IMR-90 (cell line): ENCODE measurements at regions not wholly inside any gene's neighbourhood (a gene's known extent, or its start where the extent isn't known, plus 50 kb on each side); places are given as distances from the start of the nearest gene placed in this dataset.

Experiments
- ATAC-seq: fragments of 200-7000 bp; cut with Tn5 transposase; 2 replicates; pipeline ENCODE4 v1.9.1; 2020; ENCODE audit warnings: low read depth, mild to moderate bottlenecking, moderate library complexity
- BruUV-seq: library from RNA; stranded (reverse); fragments of 400-500 nt; replicated peaks from 2 replicates; lab custom pipeline; 2021; lab: Mats Ljungman, UMichigan
- CTCF ChIA-PET: fragments of 300-600 bp; formaldehyde crosslinking; extraction: SDS; loops from one replicate; lab custom pipeline; 2021; ENCODE audit warnings: antibody characterized with exemption; lab: Yijun Ruan, JAX
- POLR2A ChIA-PET: fragments of 300-600 bp; sonication (Branson Sonifier 250); formaldehyde crosslinking; loops from one replicate; lab custom pipeline; 2022; ENCODE audit warnings: antibody characterized with exemption; ENCODE audit not compliant: unreplicated experiment; lab: Charles Lee
- DNase-seq: peaks from one replicate; pipeline ENCODE4 v3.0.0; 2013
- H2AFZ ChIP-seq: replicated peaks from 2 replicates; pipeline ENCODE3; 2013; ENCODE audit warnings: low read length, mild to moderate bottlenecking; ENCODE audit not compliant: poor library complexity
- H2AK5ac ChIP-seq: 2 replicates; pipeline ENCODE4 v1.6.1; 2013; ENCODE audit warnings: low read depth, low read length, inconsistent platforms
- H2AK9ac ChIP-seq: replicated peaks from 2 replicates; pipeline ENCODE3; 2013; ENCODE audit warnings: mild to moderate bottlenecking, low read depth, low read length, moderate library complexity; ENCODE audit not compliant: poor library complexity
- H2BK120ac ChIP-seq: 2 replicates; pipeline ENCODE4 v1.6.1; 2013; ENCODE audit warnings: low read depth, low read length, inconsistent platforms
- H2BK15ac ChIP-seq: 3 replicates; pipeline ENCODE4 v1.6.1; 2013; ENCODE audit warnings: low read depth, low read length, inconsistent platforms
- H2BK20ac ChIP-seq: 2 replicates; pipeline ENCODE4 v1.6.1; 2013; ENCODE audit warnings: low read depth, mild to moderate bottlenecking, inconsistent platforms, low read length, moderate library complexity
- H2BK5ac ChIP-seq: 2 replicates; pipeline ENCODE4 v1.6.1; 2013; ENCODE audit warnings: mild to moderate bottlenecking, low read depth, low read length, inconsistent platforms; ENCODE audit not compliant: poor library complexity, severe bottlenecking
- H3K14ac ChIP-seq: replicated peaks from 2 replicates; pipeline ENCODE4 v1.6.1; 2013; ENCODE audit warnings: low read depth, low read length, inconsistent platforms
- H3K18ac ChIP-seq: 2 replicates; pipeline ENCODE4 v1.6.1; 2013; ENCODE audit warnings: low read depth, low read length, control low read depth
- H3K23ac ChIP-seq: 2 replicates; pipeline ENCODE4 v1.6.1; 2013; ENCODE audit warnings: low read depth, low read length, inconsistent platforms
- H3K27ac ChIP-seq: 2 replicates; pipeline ENCODE4 v1.5.1; 2013; ENCODE audit warnings: mild to moderate bottlenecking, control low read depth, low read length; ENCODE audit not compliant: insufficient read depth
- H3K27me3 ChIP-seq: 2 replicates; pipeline ENCODE4 v1.6.1; 2013; ENCODE audit warnings: low read length; ENCODE audit not compliant: control insufficient read depth, insufficient read depth
- H3K36me3 ChIP-seq: 2 replicates; pipeline ENCODE4 v1.6.1; 2013; ENCODE audit warnings: low read length, mixed read lengths; ENCODE audit not compliant: control insufficient read depth, insufficient read depth
- H3K4ac ChIP-seq: 2 replicates; pipeline ENCODE4 v1.6.1; 2013; ENCODE audit warnings: low read depth, low read length, inconsistent platforms
- H3K4me1 ChIP-seq: 2 replicates; pipeline ENCODE4 v1.6.1; 2013; ENCODE audit warnings: low read length, mixed read lengths; ENCODE audit not compliant: control insufficient read depth, insufficient read depth
- H3K4me2 ChIP-seq: 2 replicates; pipeline ENCODE4 v1.6.1; 2013; ENCODE audit warnings: low read depth, mild to moderate bottlenecking, control low read depth, low read length, moderate library complexity
- H3K4me3 ChIP-seq: 2 replicates; pipeline ENCODE4 v1.5.1; 2013; ENCODE audit warnings: low read depth, mild to moderate bottlenecking, control low read depth, low read length, moderate library complexity; ENCODE audit not compliant: insufficient read depth
- H3K56ac ChIP-seq: 2 replicates; pipeline ENCODE4 v1.6.1; 2013; ENCODE audit warnings: low read length, inconsistent platforms; ENCODE audit not compliant: insufficient read depth; ENCODE audit errors: extremely low read depth
- H3K79me1 ChIP-seq, 2 experiments: 2 replicates each; pipeline ENCODE4 v1.6.1; 2013; ENCODE audit warnings: low read length in 2 of 2, inconsistent platforms in 1 of 2, low read depth in 1 of 2
- H3K9ac ChIP-seq: 2 replicates; pipeline ENCODE4 v1.6.1; 2013; ENCODE audit warnings: low read depth, low read length, control low read depth
- H3K9me1 ChIP-seq: 2 replicates; pipeline ENCODE4 v1.6.1; 2013; ENCODE audit warnings: low read length, inconsistent platforms; ENCODE audit not compliant: insufficient read depth
- H3K9me3 ChIP-seq: 2 replicates; pipeline ENCODE4 v1.6.1; 2013; ENCODE audit warnings: low read length; ENCODE audit not compliant: control insufficient read depth, insufficient read depth
- H4K20me1 ChIP-seq: 2 replicates; pipeline ENCODE4 v1.6.1; 2013; ENCODE audit warnings: low read length, inconsistent platforms; ENCODE audit not compliant: insufficient read depth
- H4K5ac ChIP-seq: 2 replicates; pipeline ENCODE4 v1.6.1; 2013; ENCODE audit warnings: mild to moderate bottlenecking, low read depth, low read length, control low read depth
- H4K8ac ChIP-seq, 2 experiments: 2 replicates each; pipeline ENCODE4 v1.6.1; 2013; ENCODE audit warnings: low read depth in 2 of 2, low read length in 2 of 2, control low read depth in 1 of 2, inconsistent platforms in 1 of 2
- H4K91ac ChIP-seq: 2 replicates; pipeline ENCODE4 v1.6.1; 2013; ENCODE audit warnings: low read depth, low read length, inconsistent platforms; ENCODE audit not compliant: insufficient read depth
- BHLHE40 ChIP-seq: fragments of 150-350 bp; IDR thresholded peaks from 2 replicates; pipeline ENCODE4 v1.6.1; 2016; ENCODE audit warnings: mild to moderate bottlenecking, low read depth, low read length
- CEBPB ChIP-seq: IDR thresholded peaks from 2 replicates; pipeline ENCODE4 v1.6.1; 2012; ENCODE audit warnings: low read depth, low read length, improper control_type of control experiment
- CHD1 ChIP-seq: IDR thresholded peaks from 2 replicates; pipeline ENCODE4 v1.6.1; 2012; ENCODE audit warnings: low read depth, low read length, improper control_type of control experiment
- FOS ChIP-seq: fragments of 150-350 bp; IDR thresholded peaks from 2 replicates; pipeline ENCODE4 v1.6.1; 2016; ENCODE audit warnings: low read depth, low read length
- MAFK ChIP-seq: IDR thresholded peaks from 2 replicates; pipeline ENCODE4 v1.6.1; 2012; ENCODE audit warnings: low read depth, low read length, improper control_type of control experiment
- MAZ ChIP-seq: IDR thresholded peaks from 2 replicates; pipeline ENCODE4 v1.6.1; 2012; ENCODE audit warnings: low read depth, mild to moderate bottlenecking, low read length, improper control_type of control experiment, moderate library complexity, borderline replicate concordance
- MXI1 ChIP-seq: IDR thresholded peaks from 2 replicates; pipeline ENCODE4 v1.6.1; 2012; ENCODE audit warnings: low read depth, mild to moderate bottlenecking, low read length, moderate library complexity, borderline replicate concordance
- NFE2L2 ChIP-seq: fragments of 150-350 bp; IDR thresholded peaks from 2 replicates; pipeline ENCODE4 v1.6.1; 2016; ENCODE audit warnings: low read depth, mild to moderate bottlenecking, low read length
- POLR2A ChIP-seq: IDR thresholded peaks from 2 replicates; pipeline ENCODE4 v1.6.1; 2012; ENCODE audit warnings: mild to moderate bottlenecking, low read depth, low read length
- RAD21 ChIP-seq: IDR thresholded peaks from 2 replicates; pipeline ENCODE4 v1.6.1; 2012; ENCODE audit warnings: low read length, improper control_type of control experiment
- RCOR1 ChIP-seq: IDR thresholded peaks from 2 replicates; pipeline ENCODE4 v1.6.1; 2012; ENCODE audit warnings: mild to moderate bottlenecking, low read length, improper control_type of control experiment; ENCODE audit not compliant: insufficient replicate concordance
- RFX5 ChIP-seq: IDR thresholded peaks from 2 replicates; pipeline ENCODE4 v1.8.0; 2012; ENCODE audit warnings: low read depth, mild to moderate bottlenecking, low read length, moderate library complexity
- SMC3 ChIP-seq: fragments of 150-350 bp; IDR thresholded peaks from 2 replicates; pipeline ENCODE4 v1.6.1; 2016; ENCODE audit warnings: low read depth, mild to moderate bottlenecking, antibody characterized with exemption, low read length, moderate library complexity
- WGBS, 2 experiments: methylation state at CpG; one replicate each; pipeline versions ENCODE4 v1.1.5 to v1.1.7; 2013; ENCODE audit warnings: missing lambda C conversion rate in 2 of 2; ENCODE audit not compliant: insufficient read length in 1 of 2; ENCODE audit errors: extremely low coverage in 2 of 2; 5-methylcytosine and 5-hydroxymethylcytosine counted together
- dilution Hi-C: fragments of 300-500 bp; cut with HindIII; formaldehyde crosslinking; loops from one replicate; pipeline ENCODE4 v1.14.3; 2018; ENCODE audit warnings: low sequenced_read_pairs; ENCODE audit not compliant: unreplicated experiment
- in situ Hi-C: fragments of 300-500 bp; cut with MboI; formaldehyde crosslinking; loops from 3 replicates; pipeline ENCODE4 v1.14.3; 2019; ENCODE audit warnings: low sequenced_read_pairs, inconsistent platforms, mixed read lengths
- intact Hi-C: fragments of 100-400 bp; cut with micrococcal nuclease; formaldehyde crosslinking; loops from 2 replicates; pipeline ENCODE4 v1.10.0; 2022
- TF ChIP-seq, protein P1 (sequence below): fragments of 150-350 bp; IDR thresholded peaks from 2 replicates; pipeline ENCODE4 v1.6.1; 2016; ENCODE audit warnings: low read depth, mild to moderate bottlenecking, low read length, moderate library complexity, borderline replicate concordance
- TF ChIP-seq, protein P2 (sequence below): fragments of 150-350 bp; IDR thresholded peaks from 2 replicates; pipeline ENCODE4 v1.6.1; 2017; ENCODE audit warnings: mild to moderate bottlenecking, antibody characterized with exemption, low read length, low read depth
- TF ChIP-seq, protein P3 (sequence below): conservative IDR thresholded peaks from 2 replicates; pipeline ENCODE4 v1.5.1; 2012; ENCODE audit warnings: mild to moderate bottlenecking, low read depth, low read length, improper control_type of control experiment

DNA sequence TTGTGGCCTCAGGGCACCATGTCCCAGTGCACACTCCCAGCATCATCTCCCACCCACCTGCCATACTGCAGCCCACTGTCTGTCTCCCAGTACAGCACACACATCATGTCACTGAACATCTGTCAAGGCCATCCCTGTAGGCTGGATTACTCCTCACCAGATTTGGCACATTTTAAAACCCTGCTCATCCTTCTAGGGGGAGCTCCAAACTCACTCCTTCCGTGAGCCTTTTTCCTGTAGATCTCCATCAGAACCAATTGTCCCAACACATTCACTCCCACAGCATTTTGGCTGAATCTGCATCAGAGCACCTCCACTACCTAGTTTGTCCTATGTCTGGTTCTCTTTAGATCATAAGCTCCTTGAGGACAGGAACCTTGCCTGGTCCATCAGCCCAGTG, 58.6 kb upstream of the GRIK3 start:
- H3K4ac ChIP-seq = no peak overlapping the region
- DNase-seq = no peak
- H3K56ac ChIP-seq = no peak overlapping the region
- H2AK9ac ChIP-seq = no peak overlapping the region
- H3K23ac ChIP-seq = no peak overlapping the region
- no peaks in the 10 kb centered on the region for H3K9me1 ChIP-seq
- H3K18ac ChIP-seq = no peak overlapping the region
- no peak overlapping the region for H2AK5ac ChIP-seq
- ChIA-PET POLR2A (no interaction called here), CTCF (interaction anchor here (0.6 kb wide), 1 partner anchor 418 kb away, joined by 3 read pairs; no protein-coding TSS in a partner anchor)
- no peak overlapping the region for H4K8ac ChIP-seq
- H3K4me2 ChIP-seq = no peak overlapping the region
- H2BK5ac ChIP-seq = no peak overlapping the region
- no peak overlapping the region for H4K91ac ChIP-seq
- H2BK20ac ChIP-seq = no peak overlapping the region
- no peak overlapping the region for H2BK120ac ChIP-seq
- H4K20me1 ChIP-seq = no peaks in the 10 kb centered on the region
- intact Hi-C loops = no loop called here
- no peaks in the 10 kb centered on the region for H3K79me1 ChIP-seq
- no peak overlapping the region for H2AFZ ChIP-seq
- no peaks in the 10 kb centered on the region for H3K4me1 ChIP-seq
- TF ChIP-seq MAZ (no peak), RCOR1 (no peak), CHD1 (no peak), NFE2L2 (no peak), MXI1 (no peak), BHLHE40 (no peak), POLR2A (no peak), CEBPB (no peak), RAD21 (no peak), MAFK (no peak), FOS (no peak), RFX5 (no peak), SMC3 (no peak)
- TF ChIP-seq, protein P1, sequence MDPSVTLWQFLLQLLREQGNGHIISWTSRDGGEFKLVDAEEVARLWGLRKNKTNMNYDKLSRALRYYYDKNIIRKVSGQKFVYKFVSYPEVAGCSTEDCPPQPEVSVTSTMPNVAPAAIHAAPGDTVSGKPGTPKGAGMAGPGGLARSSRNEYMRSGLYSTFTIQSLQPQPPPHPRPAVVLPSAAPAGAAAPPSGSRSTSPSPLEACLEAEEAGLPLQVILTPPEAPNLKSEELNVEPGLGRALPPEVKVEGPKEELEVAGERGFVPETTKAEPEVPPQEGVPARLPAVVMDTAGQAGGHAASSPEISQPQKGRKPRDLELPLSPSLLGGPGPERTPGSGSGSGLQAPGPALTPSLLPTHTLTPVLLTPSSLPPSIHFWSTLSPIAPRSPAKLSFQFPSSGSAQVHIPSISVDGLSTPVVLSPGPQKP = no peak
- TF ChIP-seq, protein P2, sequence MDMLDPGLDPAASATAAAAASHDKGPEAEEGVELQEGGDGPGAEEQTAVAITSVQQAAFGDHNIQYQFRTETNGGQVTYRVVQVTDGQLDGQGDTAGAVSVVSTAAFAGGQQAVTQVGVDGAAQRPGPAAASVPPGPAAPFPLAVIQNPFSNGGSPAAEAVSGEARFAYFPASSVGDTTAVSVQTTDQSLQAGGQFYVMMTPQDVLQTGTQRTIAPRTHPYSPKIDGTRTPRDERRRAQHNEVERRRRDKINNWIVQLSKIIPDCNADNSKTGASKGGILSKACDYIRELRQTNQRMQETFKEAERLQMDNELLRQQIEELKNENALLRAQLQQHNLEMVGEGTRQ = no peak
- TF ChIP-seq, protein P3, sequence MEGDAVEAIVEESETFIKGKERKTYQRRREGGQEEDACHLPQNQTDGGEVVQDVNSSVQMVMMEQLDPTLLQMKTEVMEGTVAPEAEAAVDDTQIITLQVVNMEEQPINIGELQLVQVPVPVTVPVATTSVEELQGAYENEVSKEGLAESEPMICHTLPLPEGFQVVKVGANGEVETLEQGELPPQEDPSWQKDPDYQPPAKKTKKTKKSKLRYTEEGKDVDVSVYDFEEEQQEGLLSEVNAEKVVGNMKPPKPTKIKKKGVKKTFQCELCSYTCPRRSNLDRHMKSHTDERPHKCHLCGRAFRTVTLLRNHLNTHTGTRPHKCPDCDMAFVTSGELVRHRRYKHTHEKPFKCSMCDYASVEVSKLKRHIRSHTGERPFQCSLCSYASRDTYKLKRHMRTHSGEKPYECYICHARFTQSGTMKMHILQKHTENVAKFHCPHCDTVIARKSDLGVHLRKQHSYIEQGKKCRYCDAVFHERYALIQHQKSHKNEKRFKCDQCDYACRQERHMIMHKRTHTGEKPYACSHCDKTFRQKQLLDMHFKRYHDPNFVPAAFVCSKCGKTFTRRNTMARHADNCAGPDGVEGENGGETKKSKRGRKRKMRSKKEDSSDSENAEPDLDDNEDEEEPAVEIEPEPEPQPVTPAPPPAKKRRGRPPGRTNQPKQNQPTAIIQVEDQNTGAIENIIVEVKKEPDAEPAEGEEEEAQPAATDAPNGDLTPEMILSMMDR = no peak
- H3K4me3 ChIP-seq = no peak overlapping the region
- no peak overlapping the region for H2BK15ac ChIP-seq
- in situ Hi-C loops = no loop called here
- dilution Hi-C loops = no loop called here
- H3K36me3 ChIP-seq = no peaks in the 10 kb centered on the region
- WGBS, 2 experiments = no CpG with 5 or more reads among the region's 1 CpG
- no peak for ATAC-seq
- no TSS peak for BruUV-seq
- no peaks in the 10 kb centered on the region; the same call in 1 of the 2 replicates for H3K9me3 ChIP-seq
- no peak overlapping the region for H3K9ac ChIP-seq
- H4K5ac ChIP-seq = no peak overlapping the region
- no peak overlapping the region for H3K14ac ChIP-seq
- H3K27ac ChIP-seq = no peak overlapping the region
- H3K27me3 ChIP-seq = no peaks in the 10 kb centered on the region
